ENCODE measurements at regions not wholly inside any gene's neighbourhood (a gene's known extent, or its start where the extent isn't known, plus 50 kb on each side); places are given as distances from the start of the nearest gene placed in this dataset.
"Not testable (repeated sequence)": the region's sequence is repeated elsewhere in the genome, so short reads cannot be mapped to it uniquely, and the experiment has no call there.

- Histone ChIP-seq H3K4me1 (ENCODE audit: insufficient read depth, insufficient read length) (no peaks in the 10 kb centered on the region), H3K4me3 (ENCODE audit: insufficient read length, low read depth) (no peak overlapping the region), H3K36me3 (ENCODE audit: insufficient read depth, insufficient read length, low read length) (no peaks in the 10 kb centered on the region), H3K9me3 (ENCODE audit: insufficient read depth, low read length) (peaks cover 14% of the 10 kb centered on the region; the same call in 1 of the 2 replicates), H3K9ac (ENCODE audit: insufficient read length, low read depth) (no peak overlapping the region), H3K27me3 (ENCODE audit: insufficient read depth, insufficient read length) (no peaks in the 10 kb centered on the region)
- TF ChIP-seq SUZ12 (IDR thresholded peaks at IDR 0.05; ENCODE audit: extremely low read depth, insufficient read depth, insufficient read length) = no peak
- TF ChIP-seq YY1 (IDR thresholded peaks at IDR 0.05; ENCODE audit: insufficient read depth, insufficient read length) = no peak
- TF ChIP-seq ZNF274 (IDR thresholded peaks at IDR 0.05; ENCODE audit: low read depth, low read length) = no peak
- DNase-seq (ENCODE audit: low read depth, low spot score) = no peak
Measured at GRCh38 chr1:222897527-222898190, 82.8 kb downstream of the DISP1 start.

GRCh38 chr1:222898191-222898527, 83.3 kb downstream of the DISP1 start:
- no peak for TF ChIP-seq SUZ12 (IDR thresholded peaks at IDR 0.05; ENCODE audit: extremely low read depth, insufficient read depth, insufficient read length)
- DNase-seq (ENCODE audit: low read depth, low spot score) = no peak
- no peak overlapping the region for H3K4me3 ChIP-seq (ENCODE audit: insufficient read length, low read depth)
- peaks cover 14% of the 10 kb centered on the region; the same call in 1 of the 2 replicates for H3K9me3 ChIP-seq (ENCODE audit: insufficient read depth, low read length)
- H3K27me3 ChIP-seq (ENCODE audit: insufficient read depth, insufficient read length) = no peaks in the 10 kb centered on the region
- H3K9ac ChIP-seq (ENCODE audit: insufficient read length, low read depth) = no peak overlapping the region
- no peaks in the 10 kb centered on the region for H3K4me1 ChIP-seq (ENCODE audit: insufficient read depth, insufficient read length)
- no peaks in the 10 kb centered on the region for H3K36me3 ChIP-seq (ENCODE audit: insufficient read depth, insufficient read length, low read length)

GRCh38 chr1:222899471-222899870, 84.6 kb downstream of the DISP1 start:
- Histone ChIP-seq H3K4me3 (ENCODE audit: insufficient read length, low read depth) (no peak overlapping the region), H3K36me3 (ENCODE audit: insufficient read depth, insufficient read length, low read length) (no peaks in the 10 kb centered on the region), H3K27me3 (ENCODE audit: insufficient read depth, insufficient read length) (no peaks in the 10 kb centered on the region), H3K4me1 (ENCODE audit: insufficient read depth, insufficient read length) (no peaks in the 10 kb centered on the region), H3K9me3 (ENCODE audit: insufficient read depth, low read length) (peaks cover under 1% of the 10 kb centered on the region; the same call in 1 of the 2 replicates), H3K9ac (ENCODE audit: insufficient read length, low read depth) (no peak overlapping the region)
- TF ChIP-seq ZNF274 (IDR thresholded peaks at IDR 0.05; ENCODE audit: low read depth, low read length) = no peak
- TF ChIP-seq SUZ12 (IDR thresholded peaks at IDR 0.05; ENCODE audit: extremely low read depth, insufficient read depth, insufficient read length) = no peak
- TF ChIP-seq YY1 (IDR thresholded peaks at IDR 0.05; ENCODE audit: insufficient read depth, insufficient read length) = no peak
- no peak for DNase-seq (ENCODE audit: low read depth, low spot score)

DNA sequence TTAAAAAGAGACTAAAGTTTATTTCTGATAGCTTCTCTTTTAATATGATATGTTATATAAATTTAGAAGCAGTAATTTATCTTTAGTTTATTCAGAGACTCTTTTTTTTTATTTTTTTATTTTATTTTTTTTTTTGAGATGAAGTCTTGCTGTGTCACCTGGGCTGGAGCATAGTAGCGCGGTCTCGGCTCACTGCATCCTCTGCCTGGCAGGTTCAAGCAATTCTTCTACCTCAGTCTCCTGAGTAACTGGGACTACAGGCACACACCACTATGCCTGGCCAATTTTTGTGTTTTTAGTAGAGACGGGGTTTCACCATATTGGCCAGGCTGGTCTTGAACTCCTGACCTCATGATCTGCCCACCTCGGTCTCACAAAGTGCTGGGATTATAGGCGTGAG, 89.6 kb downstream of the DISP1 start:
- Histone ChIP-seq H3K27me3 (ENCODE audit: insufficient read depth, insufficient read length) (no peaks in the 10 kb centered on the region), H3K4me1 (ENCODE audit: insufficient read depth, insufficient read length) (no peaks in the 10 kb centered on the region), H3K9me3 (ENCODE audit: insufficient read depth, low read length) (no peaks in the 10 kb centered on the region), H3K4me3 (ENCODE audit: insufficient read length, low read depth) (no peak overlapping the region), H3K36me3 (ENCODE audit: insufficient read depth, insufficient read length, low read length) (no peaks in the 10 kb centered on the region), H3K9ac (ENCODE audit: insufficient read length, low read depth) (no peak overlapping the region)
- TF ChIP-seq SUZ12 (IDR thresholded peaks at IDR 0.05; ENCODE audit: extremely low read depth, insufficient read depth, insufficient read length) (no peak), YY1 (IDR thresholded peaks at IDR 0.05; ENCODE audit: insufficient read depth, insufficient read length) (no peak), ZNF274 (IDR thresholded peaks at IDR 0.05; ENCODE audit: low read depth, low read length) (no peak)
- DNase-seq (ENCODE audit: low read depth, low spot score) = no peak

- Histone ChIP-seq H3K36me3 (ENCODE audit: insufficient read depth, insufficient read length, low read length) (no peaks in the 10 kb centered on the region), H3K4me3 (ENCODE audit: insufficient read length, low read depth) (no peak overlapping the region)
Measured at GRCh38 chr1:222905151-222905550, 90.3 kb downstream of the DISP1 start.

GRCh38 chr1:222906271-222906739, 91.5 kb downstream of the DISP1 start:
- H3K9ac ChIP-seq (ENCODE audit: insufficient read length, low read depth); H3K4me3 ChIP-seq (ENCODE audit: insufficient read length, low read depth); H3K9me3 ChIP-seq (ENCODE audit: insufficient read depth, low read length): not testable (repeated sequence)

More at GRCh38 chr1:222905151-222905550, 90.3 kb downstream of the DISP1 start:
- H3K4me1 ChIP-seq (ENCODE audit: insufficient read depth, insufficient read length) = no peaks in the 10 kb centered on the region
- H3K27me3 ChIP-seq (ENCODE audit: insufficient read depth, insufficient read length) = no peaks in the 10 kb centered on the region
- no peak for DNase-seq (ENCODE audit: low read depth, low spot score)
- TF ChIP-seq SUZ12 (IDR thresholded peaks at IDR 0.05; ENCODE audit: extremely low read depth, insufficient read depth, insufficient read length) (no peak), ZNF274 (IDR thresholded peaks at IDR 0.05; ENCODE audit: low read depth, low read length) (no peak), YY1 (IDR thresholded peaks at IDR 0.05; ENCODE audit: insufficient read depth, insufficient read length) (no peak)
- no peak overlapping the region for H3K9ac ChIP-seq (ENCODE audit: insufficient read length, low read depth)
- H3K9me3 ChIP-seq (ENCODE audit: insufficient read depth, low read length) = no peaks in the 10 kb centered on the region

GRCh38 chr1:222909586-222909985, 94.7 kb downstream of the DISP1 start:
- Histone ChIP-seq H3K27me3 (ENCODE audit: insufficient read depth, insufficient read length) (no peaks in the 10 kb centered on the region), H3K9ac (ENCODE audit: insufficient read length, low read depth) (no peak overlapping the region), H3K4me1 (ENCODE audit: insufficient read depth, insufficient read length) (no peaks in the 10 kb centered on the region), H3K36me3 (ENCODE audit: insufficient read depth, insufficient read length, low read length) (no peaks in the 10 kb centered on the region), H3K4me3 (ENCODE audit: insufficient read length, low read depth) (no peak overlapping the region), H3K9me3 (ENCODE audit: insufficient read depth, low read length) (no peaks in the 10 kb centered on the region)
- no peak for DNase-seq (ENCODE audit: low read depth, low spot score)
- TF ChIP-seq SUZ12 (IDR thresholded peaks at IDR 0.05; ENCODE audit: extremely low read depth, insufficient read depth, insufficient read length) = no peak
- TF ChIP-seq YY1 (IDR thresholded peaks at IDR 0.05; ENCODE audit: insufficient read depth, insufficient read length) = no peak
- no peak for TF ChIP-seq ZNF274 (IDR thresholded peaks at IDR 0.05; ENCODE audit: low read depth, low read length)

More at GRCh38 chr1:222906271-222906739, 91.5 kb downstream of the DISP1 start:
- DNase-seq (ENCODE audit: low read depth, low spot score); H3K4me1 ChIP-seq (ENCODE audit: insufficient read depth, insufficient read length); H3K27me3 ChIP-seq (ENCODE audit: insufficient read depth, insufficient read length); H3K36me3 ChIP-seq (ENCODE audit: insufficient read depth, insufficient read length, low read length): not testable (repeated sequence)
